GM23338 (cell line): ENCODE measurements at regions not wholly inside any gene's neighbourhood (a gene's known extent, or its start where the extent isn't known, plus 50 kb on each side); places are given as distances from the start of the nearest gene placed in this dataset.

ENCODE experiments used
- ATAC-seq: fragments of 200-7000 bp; cut with Tn5 transposase; 3 replicates; pipeline ENCODE4 v1.9.1; 2020
- DNase-seq: peaks from one replicate; pipeline ENCODE4 v3.0.0-alpha.2; 2015; ENCODE audit warnings: low spot score
- H2AFZ ChIP-seq: fragments of 200-600 bp; sonication (generic); 2 replicates; pipeline ENCODE4 v1.8.0; 2016; ENCODE audit warnings: antibody characterized with exemption, mild to moderate bottlenecking, moderate library complexity
- H3F3A ChIP-seq: fragments of 200-600 bp; sonication (generic); replicated peaks from 2 replicates; pipeline ENCODE4 v1.8.0; 2017; ENCODE audit warnings: antibody characterized with exemption, mixed run types, low read depth
- H3K27ac ChIP-seq: fragments of 200-600 bp; sonication (generic); 2 replicates; pipeline ENCODE4 v1.6.1; 2016; ENCODE audit warnings: low read depth
- H3K27me3 ChIP-seq: fragments of 200-600 bp; sonication (generic); 2 replicates; pipeline ENCODE4 v1.8.0; 2016; ENCODE audit warnings: mild to moderate bottlenecking, mixed run types, moderate library complexity; ENCODE audit not compliant: insufficient read depth
- H3K36me3 ChIP-seq: fragments of 200-600 bp; sonication (generic); 2 replicates; pipeline ENCODE4 v1.8.0; 2016; ENCODE audit warnings: mild to moderate bottlenecking; ENCODE audit not compliant: insufficient read depth
- H3K4me1 ChIP-seq: fragments of 200-600 bp; sonication (generic); 2 replicates; pipeline ENCODE4 v1.8.0; 2016; ENCODE audit warnings: mild to moderate bottlenecking, moderate library complexity; ENCODE audit not compliant: insufficient read depth
- H3K4me2 ChIP-seq: fragments of 200-600 bp; sonication (generic); 2 replicates; pipeline ENCODE4 v1.7.1; 2017; ENCODE audit warnings: mixed run types
- H3K4me3 ChIP-seq: fragments of 200-600 bp; sonication (generic); 2 replicates; pipeline ENCODE4 v1.6.1; 2016; ENCODE audit warnings: mixed run types
- H3K79me2 ChIP-seq: fragments of 200-600 bp; sonication (generic); replicated peaks from 2 replicates; pipeline ENCODE4 v1.8.0; 2017; ENCODE audit warnings: mild to moderate bottlenecking; ENCODE audit not compliant: insufficient read depth
- H3K9me2 ChIP-seq: fragments of 200-600 bp; sonication (generic); 2 replicates; pipeline ENCODE4 v1.8.0; 2017; ENCODE audit not compliant: insufficient read depth
- H4K20me1 ChIP-seq: fragments of 200-600 bp; sonication (generic); replicated peaks from 2 replicates; pipeline ENCODE4 v1.8.0; 2017; ENCODE audit warnings: mild to moderate bottlenecking; ENCODE audit not compliant: insufficient read depth
- H3K27ac Mint-ChIP-seq: 2 replicates; pipeline ENCODE4 v1.8.0; 2020; ENCODE audit warnings: inconsistent platforms, mild to moderate bottlenecking, moderate library complexity, mixed read lengths
- H3K27me3 Mint-ChIP-seq: 3 replicates; pipeline ENCODE4 v1.8.0; 2022; ENCODE audit warnings: low read depth, mild to moderate bottlenecking, moderate library complexity, mixed read lengths, inconsistent platforms; ENCODE audit not compliant: insufficient read depth, poor library complexity
- H3K36me3 Mint-ChIP-seq: 3 replicates; pipeline ENCODE4 v1.8.0; 2021; ENCODE audit warnings: low read depth, mild to moderate bottlenecking, inconsistent platforms, moderate library complexity, mixed read lengths
- H3K4me1 Mint-ChIP-seq: 3 replicates; pipeline ENCODE4 v1.8.0; 2020; ENCODE audit warnings: mild to moderate bottlenecking, inconsistent platforms, mixed read lengths
- H3K4me3 Mint-ChIP-seq: 3 replicates; pipeline ENCODE4 v1.8.0; 2021; ENCODE audit warnings: moderate library complexity, mild to moderate bottlenecking, inconsistent platforms, mixed read lengths
- H3K9me3 Mint-ChIP-seq: 3 replicates; pipeline ENCODE4 v1.8.0; 2020; ENCODE audit warnings: moderate library complexity, mild to moderate bottlenecking, inconsistent platforms, mixed read lengths
- CREB1 ChIP-seq: fragments of 250-450 bp; sonication (Bioruptor Pico); IDR thresholded peaks from 2 replicates; pipeline ENCODE4 v1.5.0; 2020; ENCODE audit warnings: low read depth, mild to moderate bottlenecking, moderate library complexity
- CTCF ChIP-seq, 2 experiments: fragments of 200-600 bp in 1 of 2; sonication (generic) in 1 of 2; conservative IDR thresholded peaks; 2 replicates each; pipeline versions ENCODE4 v1.5.1 to v1.6.1; 2016 to 2017; ENCODE audit warnings: antibody characterized with exemption in 2 of 2, low read depth in 2 of 2, mild to moderate bottlenecking in 2 of 2, moderate library complexity in 1 of 2
- ETS1 ChIP-seq: IDR thresholded peaks from 2 replicates; pipeline ENCODE4 v1.6.1; 2016; ENCODE audit warnings: antibody characterized with exemption
- EZH2phosphoT487 ChIP-seq: fragments of 200-600 bp; sonication (generic); IDR thresholded peaks from one replicate; pipeline ENCODE4 v1.8.1; 2018; ENCODE audit warnings: antibody characterized with exemption; ENCODE audit not compliant: unreplicated experiment
- JUNB ChIP-seq: IDR thresholded peaks from one replicate; pipeline ENCODE4 v1.6.1; 2016; ENCODE audit warnings: antibody characterized with exemption; ENCODE audit not compliant: unreplicated experiment
- NANOG ChIP-seq: IDR thresholded peaks from 2 replicates; pipeline ENCODE4 v1.6.1; 2016; ENCODE audit warnings: antibody characterized with exemption, borderline replicate concordance
- POLR2AphosphoS5 ChIP-seq: IDR thresholded peaks from 2 replicates; pipeline ENCODE4 v1.6.1; 2016; ENCODE audit warnings: antibody characterized with exemption, low read depth
- REST ChIP-seq: IDR thresholded peaks from one replicate; pipeline ENCODE4 v1.6.1; 2018; ENCODE audit warnings: antibody characterized with exemption; ENCODE audit not compliant: unreplicated experiment
- STAT1 ChIP-seq: IDR thresholded peaks from one replicate; pipeline ENCODE4 v1.6.1; 2016; ENCODE audit warnings: antibody characterized with exemption; ENCODE audit not compliant: unreplicated experiment
- ZNF114 ChIP-seq: fragments of 250-450 bp; sonication (Bioruptor Pico); IDR thresholded peaks from 2 replicates; pipeline ENCODE4 v1.5.0; 2020; ENCODE audit warnings: mild to moderate bottlenecking, moderate library complexity
- ZNF331 ChIP-seq: fragments of 250-450 bp; sonication (Bioruptor Pico); IDR thresholded peaks from 2 replicates; pipeline ENCODE4 v1.5.0; 2020; ENCODE audit warnings: low read depth, mild to moderate bottlenecking, moderate library complexity
- ZNF462 ChIP-seq: fragments of 250-450 bp; sonication (Bioruptor Pico); IDR thresholded peaks from 2 replicates; pipeline ENCODE4 v1.5.0; 2020; ENCODE audit warnings: mild to moderate bottlenecking, moderate library complexity

- no peak for TF ChIP-seq ETS1
Measured at GRCh38 chr1:81190003-81190402, 610.7 kb upstream of the ADGRL2 start (continued).

- no peak overlapping the region for H3K4me3 Mint-ChIP-seq
- H3K4me2 ChIP-seq, result no peak overlapping the region
- H3F3A ChIP-seq, result no peaks in the 10 kb centered on the region
- no peak overlapping the region for H2AFZ ChIP-seq
- no peak overlapping the region for H3K27ac ChIP-seq
- H3K9me3 Mint-ChIP-seq, result 0 out of 3 replicates have a peak, but pooled peaks cover 3% of the 10 kb centered on the region
- H3K79me2 ChIP-seq, result no peaks in the 10 kb centered on the region
- peaks cover 4% of the 10 kb centered on the region; the same call in 2 of the 3 replicates for H3K36me3 Mint-ChIP-seq
- no peaks in the 10 kb centered on the region for H3K27me3 ChIP-seq
- ATAC-seq (no peak), DNase-seq (no peak)
- H3K4me1 ChIP-seq, result 0 out of 2 replicates have a peak, but pooled peaks cover 5% of the 10 kb centered on the region
- H4K20me1 ChIP-seq, result no peaks in the 10 kb centered on the region
- no peaks in the 10 kb centered on the region for H3K36me3 ChIP-seq
- no peak overlapping the region for H3K27ac Mint-ChIP-seq
- peaks cover 4% of the 10 kb centered on the region for H3K27me3 Mint-ChIP-seq
- H3K4me1 Mint-ChIP-seq, result no peaks in the 10 kb centered on the region
- no peak overlapping the region for H3K4me3 ChIP-seq
- H3K9me2 ChIP-seq, result no peaks in the 10 kb centered on the region
- TF ChIP-seq ETS1, result no peak
- no peak for TF ChIP-seq EZH2phosphoT487
- no peak for TF ChIP-seq STAT1
- TF ChIP-seq CTCF (conservative IDR thresholded peaks at IDR 0.05; ENCODE audit: low read depth in 2 of 2), result no peak
- TF ChIP-seq ZNF331 (CRISPR knock-in tag), result no peak
- TF ChIP-seq ZNF114 (CRISPR knock-in tag), result no peak
- TF ChIP-seq NANOG, result no peak
- TF ChIP-seq ZNF462 (CRISPR knock-in tag), result no peak
- TF ChIP-seq JUNB, result no peak
- no peak for TF ChIP-seq REST
- TF ChIP-seq CREB1 (CRISPR knock-in tag), result no peak
- no peak for TF ChIP-seq POLR2AphosphoS5
Measured at GRCh38 chr1:81187635-81188034, 613.1 kb upstream of the ADGRL2 start.
